T-cell (primary cell): ENCODE measurements at regions not wholly inside any gene's neighbourhood (a gene's known extent, or its start where the extent isn't known, plus 50 kb on each side); places are given as distances from the start of the nearest gene placed in this dataset.

ENCODE experiments used
- ATAC-seq, 4 experiments: fragments of 200-7000 bp in 3 of 4; fragments of 150-1000 bp in 1 of 4; cut with Tn5 transposase; replicated peaks in 1 of 4; 1 replicate in 3 of 4; 2 replicates in 1 of 4; pipeline ENCODE4 v1.10.0; 2021; ENCODE audit warnings: moderate library complexity in 3 of 4, mild to moderate bottlenecking in 2 of 4, moderate number of reproducible peaks in 1 of 4
- CTCF ChIA-PET, 2 donors: fragments of 300-600 bp; sonication (Branson Sonifier 250); formaldehyde crosslinking; loops; one replicate each; lab custom pipeline; 2022; ENCODE audit warnings: antibody characterized with exemption in 2 of 2; lab: Charles Lee
- POLR2A ChIA-PET, 2 donors: fragments of 300-600 bp; sonication (Branson Sonifier 250); formaldehyde crosslinking; loops; one replicate each; lab custom pipeline; 2022; ENCODE audit warnings: antibody characterized with exemption in 2 of 2; lab: Charles Lee
- DNase-seq, 35 experiments: peaks; one replicate each; pipeline versions ENCODE4 v3.0.0 to v3.0.0-alpha.2; 2013 to 2023
- H3K27ac ChIP-seq: one replicate; pipeline ENCODE4 v1.5.1; 2013; ENCODE audit warnings: low read length
- H3K27me3 ChIP-seq, 2 experiments: replicated peaks in 1 of 2; 1 replicate in 1 of 2; 2 replicates in 1 of 2; pipeline versions ENCODE4 v1.6.1 to v1.7.0; 2013; ENCODE audit warnings: low read length in 1 of 2, mixed read lengths in 1 of 2; ENCODE audit not compliant: control insufficient read depth in 2 of 2, insufficient read depth in 2 of 2; ENCODE audit errors: extremely low read depth in 1 of 2
- H3K36me3 ChIP-seq, 2 donors: 1 replicate in 1 of 2; 2 replicates in 1 of 2; pipeline versions ENCODE4 v1.6.1 to v1.7.0; 2013; ENCODE audit warnings: low read length in 1 of 2; ENCODE audit not compliant: control insufficient read depth in 2 of 2, insufficient read depth in 1 of 2; ENCODE audit errors: extremely low read depth in 1 of 2
- H3K4me1 ChIP-seq, 2 experiments: 1 replicate in 1 of 2; 2 replicates in 1 of 2; pipeline versions ENCODE4 v1.6.1 to v1.7.0; 2013; ENCODE audit warnings: low read length in 2 of 2, mixed read lengths in 1 of 2; ENCODE audit not compliant: insufficient read depth in 2 of 2, control insufficient read depth in 1 of 2; ENCODE audit errors: extremely low read depth in 1 of 2
- H3K4me3 ChIP-seq, 2 donors: 1 replicate in 1 of 2; 2 replicates in 1 of 2; pipeline versions ENCODE4 v1.5.1 to v1.7.0; 2013; ENCODE audit warnings: mild to moderate bottlenecking in 2 of 2, low read length in 1 of 2, moderate library complexity in 1 of 2; ENCODE audit not compliant: control insufficient read depth in 1 of 2; ENCODE audit errors: extremely low read depth in 1 of 2
- H3K9me3 ChIP-seq: 2 replicates; pipeline ENCODE4 v1.7.0; 2013
- H3K27ac Mint-ChIP-seq, 2 donors: one replicate each; pipeline ENCODE4 v1.8.0; 2020 to 2021; ENCODE audit warnings: mild to moderate bottlenecking in 2 of 2, mixed read lengths in 2 of 2
- H3K27me3 Mint-ChIP-seq, 2 donors: one replicate each; pipeline ENCODE4 v1.8.0; 2021 to 2022; ENCODE audit warnings: mixed read lengths in 2 of 2
- H3K36me3 Mint-ChIP-seq: one replicate; pipeline ENCODE4 v1.8.0; 2021; ENCODE audit warnings: mixed read lengths
- H3K4me1 Mint-ChIP-seq, 3 donors: one replicate each; pipeline ENCODE4 v1.8.0; 2020 to 2022; ENCODE audit warnings: mixed read lengths in 3 of 3, mild to moderate bottlenecking in 1 of 3
- H3K4me3 Mint-ChIP-seq, 3 donors: one replicate each; pipeline ENCODE4 v1.8.0; 2020 to 2022; ENCODE audit warnings: mild to moderate bottlenecking in 3 of 3, mixed read lengths in 3 of 3, moderate library complexity in 3 of 3
- H3K9me3 Mint-ChIP-seq, 3 donors: one replicate each; pipeline ENCODE4 v1.8.0; 2020 to 2022; ENCODE audit warnings: mixed read lengths in 3 of 3
- WGBS: methylation state at CpG from one replicate; pipeline ENCODE4 v1.1.5; 2013; ENCODE audit warnings: missing lambda C conversion rate; ENCODE audit not compliant: insufficient coverage; 5-methylcytosine and 5-hydroxymethylcytosine counted together

- peaks cover 0 to 5% (median 4%) of the 10 kb centered on the region in 3 donors for H3K9me3 Mint-ChIP-seq
- Histone ChIP-seq H3K27ac (no peak overlapping the region), H3K4me3 (no peak overlapping the region), H3K27me3 (no peaks in the 10 kb centered on the region), H3K4me1 (no peaks in the 10 kb centered on the region), H3K36me3 (no peaks in the 10 kb centered on the region), H3K9me3 (no peaks in the 10 kb centered on the region)
- ATAC-seq (no peak), DNase-seq (no peak)
- H3K4me3 Mint-ChIP-seq: no peak overlapping the region
- CTCF ChIA-PET: no interaction called here
- no peaks in the 10 kb centered on the region for H3K36me3 Mint-ChIP-seq
- no peak overlapping the region for H3K27ac Mint-ChIP-seq
- H3K27me3 Mint-ChIP-seq: no peaks in the 10 kb centered on the region
- POLR2A ChIA-PET: no interaction called here
- no peaks in the 10 kb centered on the region for H3K4me1 Mint-ChIP-seq
- WGBS: 56% methylated on average over 3 of the region's 6 CpGs
Measured at GRCh38 chr3:22360164-22360563, 609.2 kb upstream of the ZNF385D start.

GRCh38 chr3:22360970-22361369, 610.0 kb upstream of the ZNF385D start:
- POLR2A ChIA-PET: no interaction called here
- H3K4me3 Mint-ChIP-seq: no peak overlapping the region
- ATAC-seq: no peak

GRCh38 chr3:22361521-22361920, 610.5 kb upstream of the ZNF385D start:
- POLR2A ChIA-PET: no interaction called here
- CTCF ChIA-PET: no interaction called here
- no peaks in the 10 kb centered on the region for H3K36me3 ChIP-seq
- no peaks in the 10 kb centered on the region for H3K9me3 ChIP-seq
- Mint-ChIP-seq H3K9me3 (peaks cover 4 to 5% (median 4%) of the 10 kb centered on the region in 3 donors), H3K36me3 (no peaks in the 10 kb centered on the region), H3K27me3 (no peaks in the 10 kb centered on the region), H3K4me1 (no peaks in the 10 kb centered on the region), H3K4me3 (no peak overlapping the region), H3K27ac (no peak overlapping the region)
- H3K4me3 ChIP-seq: no peak overlapping the region
- ATAC-seq (no peak), DNase-seq (no peak)
- no peak overlapping the region for H3K27ac ChIP-seq
- no peaks in the 10 kb centered on the region for H3K4me1 ChIP-seq
- no CpG with 5 or more reads among the region's 1 CpG for WGBS
- H3K27me3 ChIP-seq: no peaks in the 10 kb centered on the region

More at GRCh38 chr3:22360970-22361369, 610.0 kb upstream of the ZNF385D start:
- no peak overlapping the region for H3K27ac ChIP-seq
- H3K4me3 ChIP-seq: no peak overlapping the region
- H3K9me3 ChIP-seq: no peaks in the 10 kb centered on the region
- no peaks in the 10 kb centered on the region for H3K36me3 ChIP-seq
- H3K27ac Mint-ChIP-seq: no peak overlapping the region
- H3K36me3 Mint-ChIP-seq: no peaks in the 10 kb centered on the region
- DNase-seq: no peak
- WGBS: no CpG with 5 or more reads among the region's 2 CpGs
- peaks cover 4 to 5% (median 4%) of the 10 kb centered on the region in 3 donors for H3K9me3 Mint-ChIP-seq
- no peaks in the 10 kb centered on the region for H3K27me3 Mint-ChIP-seq
- CTCF ChIA-PET: no interaction called here
- H3K4me1 ChIP-seq: no peaks in the 10 kb centered on the region
- no peaks in the 10 kb centered on the region for H3K4me1 Mint-ChIP-seq
- no peaks in the 10 kb centered on the region for H3K27me3 ChIP-seq

GRCh38 chr3:22364851-22365250, 613.8 kb upstream of the ZNF385D start:
- no peak for DNase-seq
- H3K9me3 Mint-ChIP-seq: peaks cover 0 to 4% (median 4%) of the 10 kb centered on the region in 3 donors
- WGBS: no CpG with 5 or more reads among the region's 1 CpG

GRCh38 chr3:22366781-22367180, 615.8 kb upstream of the ZNF385D start:
- H3K27me3 Mint-ChIP-seq: peaks cover 10 to 11% of the 10 kb centered on the region in 2 donors
- H3K36me3 Mint-ChIP-seq: no peaks in the 10 kb centered on the region
- ATAC-seq (no peak), DNase-seq (no peak)
- no peaks in the 10 kb centered on the region for H3K4me1 Mint-ChIP-seq
- Histone ChIP-seq H3K36me3 (no peaks in the 10 kb centered on the region), H3K4me1 (no peaks in the 10 kb centered on the region), H3K27ac (no peak overlapping the region), H3K9me3 (no peaks in the 10 kb centered on the region), H3K4me3 (no peak overlapping the region), H3K27me3 (peaks cover 0 to under 1% of the 10 kb centered on the region in 2 experiments)
- ChIA-PET CTCF (no interaction called here), POLR2A (no interaction called here)
- no peak overlapping the region for H3K4me3 Mint-ChIP-seq
- no CpG with 5 or more reads among the region's 2 CpGs for WGBS
- H3K9me3 Mint-ChIP-seq: peaks cover 0 to 8% (median 4%) of the 10 kb centered on the region in 3 donors
- no peak overlapping the region for H3K27ac Mint-ChIP-seq

More at GRCh38 chr3:22364851-22365250, 613.8 kb upstream of the ZNF385D start:
- Histone ChIP-seq H3K9me3 (no peaks in the 10 kb centered on the region), H3K27ac (no peak overlapping the region), H3K4me1 (no peaks in the 10 kb centered on the region), H3K4me3 (no peak overlapping the region), H3K27me3 (no peaks in the 10 kb centered on the region), H3K36me3 (no peaks in the 10 kb centered on the region)
- no peak overlapping the region for H3K27ac Mint-ChIP-seq
- no peak for ATAC-seq
- no peak overlapping the region for H3K4me3 Mint-ChIP-seq
- POLR2A ChIA-PET: no interaction called here
- CTCF ChIA-PET: no interaction called here
- H3K27me3 Mint-ChIP-seq: no peaks in the 10 kb centered on the region
- no peaks in the 10 kb centered on the region for H3K4me1 Mint-ChIP-seq
- H3K36me3 Mint-ChIP-seq: no peaks in the 10 kb centered on the region

- CTCF ChIA-PET: no interaction called here
- Mint-ChIP-seq H3K9me3 (peaks cover 3 to 15% (median 4%) of the 10 kb centered on the region in 3 donors), H3K4me3 (no peak overlapping the region), H3K36me3 (no peaks in the 10 kb centered on the region), H3K27me3 (peaks cover 16 to 22% of the 10 kb centered on the region in 2 donors), H3K27ac (no peak overlapping the region), H3K4me1 (peaks cover 0 to 6% (median 0%) of the 10 kb centered on the region in 3 donors)
- H3K9me3 ChIP-seq: no peaks in the 10 kb centered on the region
- H3K27ac ChIP-seq: no peak overlapping the region
- DNase-seq: no peak
- peaks cover 4 to 6% of the 10 kb centered on the region in 2 experiments for H3K27me3 ChIP-seq
- POLR2A ChIA-PET: interaction anchor here in 1 of 2 donors (0.6 kb wide), 1 partner anchor 1579 kb away, joined by 4 read pairs; no protein-coding TSS in a partner anchor
- H3K4me3 ChIP-seq: no peak overlapping the region
- no peaks in the 10 kb centered on the region for H3K36me3 ChIP-seq
- no peak for ATAC-seq
- H3K4me1 ChIP-seq: no peaks in the 10 kb centered on the region
- 72% methylated on average over 8 of the region's 8 CpGs for WGBS
Measured at GRCh38 chr3:22371036-22371435, 620.0 kb upstream of the ZNF385D start.
